ENCODE measurements at regions not wholly inside any gene's neighbourhood (a gene's known extent, or its start where the extent isn't known, plus 50 kb on each side); places are given as distances from the start of the nearest gene placed in this dataset.
"Not testable (repeated sequence)": the region's sequence is repeated elsewhere in the genome, so short reads cannot be mapped to it uniquely, and the experiment has no call there.

DNA sequence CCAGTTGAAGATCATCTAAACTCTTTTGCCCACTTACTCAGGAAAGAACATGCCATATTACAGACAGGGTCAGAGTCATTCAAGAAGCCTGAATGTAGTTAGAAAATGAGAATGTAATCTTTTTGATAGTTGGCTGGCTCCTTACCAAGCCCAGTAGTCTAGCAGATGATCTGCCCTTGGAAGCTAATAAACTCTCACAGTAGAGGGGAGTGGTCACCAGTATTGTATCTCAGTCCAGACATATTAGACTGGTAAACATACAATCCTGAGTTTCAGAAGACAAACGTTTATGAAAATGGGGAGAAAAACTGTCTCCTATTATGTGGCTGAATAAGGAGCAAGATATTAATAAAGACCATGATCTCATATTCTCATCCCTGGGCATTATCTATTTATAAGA is 65.3 kb downstream of the SEPTIN7 start:
- H3K27ac ChIP-seq = no peak overlapping the region
- DNase-seq = no peak

GRCh38 chr7:35869117-35869516 is 68.3 kb downstream of the SEPTIN7 start:
- H3K36me3 ChIP-seq = peaks cover 0 to 64% (median 32%) of the 10 kb centered on the region in 6 donors
- H3K27me3 ChIP-seq (replicated peaks in 1 of 7); intact Hi-C loops (cut with DNase I; ENCODE audit: low total_unique reads); H3K4me3 ChIP-seq; H3K9me3 ChIP-seq; DNase-seq: not testable (repeated sequence)
- peaks cover 0 to 37% (median 16%) of the 10 kb centered on the region in 6 donors for H3K4me1 ChIP-seq
- H3K27ac ChIP-seq = peak overlapping the region in 6 of 8 donors; percentile 3 to 51 (median 26)
- WGBS, 5 donors = 15 to 26% (median 21%) methylated on average over 1 of the region's 1 CpG

More for the DNA sequence above, 65.3 kb downstream of the SEPTIN7 start:
- H3K36me3 ChIP-seq = peaks cover 0 to 55% (median 30%) of the 10 kb centered on the region in 6 donors
- no peak for TF ChIP-seq POLR2AphosphoS5 (IDR thresholded peaks at IDR 0.05)
- TF ChIP-seq POLR2A (IDR thresholded peaks at IDR 0.05) = no peak
- TF ChIP-seq, protein P1, sequence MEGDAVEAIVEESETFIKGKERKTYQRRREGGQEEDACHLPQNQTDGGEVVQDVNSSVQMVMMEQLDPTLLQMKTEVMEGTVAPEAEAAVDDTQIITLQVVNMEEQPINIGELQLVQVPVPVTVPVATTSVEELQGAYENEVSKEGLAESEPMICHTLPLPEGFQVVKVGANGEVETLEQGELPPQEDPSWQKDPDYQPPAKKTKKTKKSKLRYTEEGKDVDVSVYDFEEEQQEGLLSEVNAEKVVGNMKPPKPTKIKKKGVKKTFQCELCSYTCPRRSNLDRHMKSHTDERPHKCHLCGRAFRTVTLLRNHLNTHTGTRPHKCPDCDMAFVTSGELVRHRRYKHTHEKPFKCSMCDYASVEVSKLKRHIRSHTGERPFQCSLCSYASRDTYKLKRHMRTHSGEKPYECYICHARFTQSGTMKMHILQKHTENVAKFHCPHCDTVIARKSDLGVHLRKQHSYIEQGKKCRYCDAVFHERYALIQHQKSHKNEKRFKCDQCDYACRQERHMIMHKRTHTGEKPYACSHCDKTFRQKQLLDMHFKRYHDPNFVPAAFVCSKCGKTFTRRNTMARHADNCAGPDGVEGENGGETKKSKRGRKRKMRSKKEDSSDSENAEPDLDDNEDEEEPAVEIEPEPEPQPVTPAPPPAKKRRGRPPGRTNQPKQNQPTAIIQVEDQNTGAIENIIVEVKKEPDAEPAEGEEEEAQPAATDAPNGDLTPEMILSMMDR (IDR thresholded peaks at IDR 0.05 in 8 of 11, conservative IDR thresholded peaks at IDR 0.05 in 3 of 11) = no peak
- peaks cover 0 to 36% (median 16%) of the 10 kb centered on the region in 6 donors for H3K4me1 ChIP-seq
- H3K9me3 ChIP-seq = no peaks in the 10 kb centered on the region
- 50 to 82% (median 67%) methylated on average over 1 of the region's 1 CpG for WGBS, 5 donors
- H3K27me3 ChIP-seq (replicated peaks in 1 of 7) = no peaks in the 10 kb centered on the region
- H3K4me3 ChIP-seq = no peak overlapping the region
- intact Hi-C loops (cut with DNase I; ENCODE audit: low total_unique reads) = no loop called here

DNA sequence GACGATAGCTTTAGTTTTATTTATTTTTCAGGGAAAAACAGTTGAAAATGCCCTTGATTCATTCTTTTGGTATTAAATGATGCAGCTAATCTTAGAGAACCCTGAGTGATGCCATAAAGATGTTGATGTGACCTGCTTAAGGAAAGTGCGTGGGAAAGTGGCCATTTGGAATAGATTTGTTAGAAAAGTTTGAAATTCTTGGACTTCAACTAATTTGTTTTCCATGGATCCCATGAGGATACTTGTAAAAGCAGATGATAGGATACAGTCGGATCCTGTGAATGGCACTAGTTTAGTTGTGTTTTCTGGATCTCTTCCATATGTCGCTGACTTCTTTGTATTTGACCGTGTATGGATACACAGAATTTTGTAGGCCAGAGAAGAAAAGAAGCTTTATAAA is 69.0 kb downstream of the SEPTIN7 start:
- Histone ChIP-seq H3K9me3 (no peaks in the 10 kb centered on the region), H3K4me1 (peaks cover 0 to 39% (median 16%) of the 10 kb centered on the region in 6 donors), H3K27ac (peak overlapping the region in 2 of 8 donors; percentile 26 to 50), H3K36me3 (peaks cover 0 to 64% (median 30%) of the 10 kb centered on the region in 6 donors), H3K27me3 (replicated peaks in 1 of 7) (no peaks in the 10 kb centered on the region), H3K4me3 (no peak overlapping the region)
- intact Hi-C loops (cut with DNase I; ENCODE audit: low total_unique reads) = loop anchor here (5.0 kb wide), 1 partner anchor 63 kb away; no protein-coding TSS in a partner anchor
- WGBS, 5 donors = 81 to 88% (median 84%) methylated on average over 5 of the region's 5 CpGs
- no peak for DNase-seq
- no peak for TF ChIP-seq POLR2AphosphoS5 (IDR thresholded peaks at IDR 0.05)

- intact Hi-C loops (cut with DNase I; ENCODE audit: low total_unique reads) = loop anchor here (5.0 kb wide), 1 partner anchor 65 kb away; no protein-coding TSS in a partner anchor
- no peak for DNase-seq
- TF ChIP-seq POLR2A (IDR thresholded peaks at IDR 0.05) = no peak
- TF ChIP-seq POLR2AphosphoS5 (IDR thresholded peaks at IDR 0.05) = no peak
- TF ChIP-seq, protein P1 (IDR thresholded peaks at IDR 0.05 in 8 of 11, conservative IDR thresholded peaks at IDR 0.05 in 3 of 11) = no peak
- H3K4me1 ChIP-seq = peaks cover 0 to 46% (median 18%) of the 10 kb centered on the region in 6 donors
- H3K9me3 ChIP-seq = no peaks in the 10 kb centered on the region
- no peaks in the 10 kb centered on the region for H3K27me3 ChIP-seq (replicated peaks in 1 of 7)
- no peak overlapping the region for H3K4me3 ChIP-seq
- H3K27ac ChIP-seq = no peak overlapping the region
- peaks cover 0 to 52% (median 16%) of the 10 kb centered on the region in 6 donors for H3K36me3 ChIP-seq
These were observed 71.0 kb downstream of the SEPTIN7 start for GRCh38 chr7:35871856-35872255.

DNA sequence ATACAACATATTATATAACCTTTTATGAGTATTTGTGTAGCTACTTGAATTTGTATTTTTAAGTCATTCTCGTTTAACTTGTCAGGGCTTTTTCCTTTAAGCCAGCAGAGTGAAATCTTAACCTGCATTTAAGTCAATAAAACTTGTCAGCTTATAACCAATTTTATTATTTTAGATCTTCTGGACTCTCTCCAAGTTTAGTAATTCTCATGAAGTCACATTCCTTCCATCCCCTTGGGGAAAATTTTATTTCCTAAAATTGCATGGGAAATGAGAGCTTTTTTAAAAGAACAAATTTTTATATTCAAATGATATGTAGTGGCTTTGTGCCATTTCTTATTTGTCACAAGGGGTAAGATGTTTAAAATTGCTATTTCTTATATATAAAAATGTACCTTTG is 74.0 kb downstream of the SEPTIN7 start:
- Histone ChIP-seq H3K4me3 (no peak overlapping the region), H3K27ac (no peak overlapping the region), H3K9me3 (no peaks in the 10 kb centered on the region), H3K4me1 (peaks cover 0 to 32% (median 3%) of the 10 kb centered on the region in 6 donors), H3K36me3 (peaks cover 0 to 58% (median 7%) of the 10 kb centered on the region in 6 donors), H3K27me3 (replicated peaks in 1 of 7) (no peaks in the 10 kb centered on the region)
- no peak for DNase-seq
- TF ChIP-seq POLR2A (IDR thresholded peaks at IDR 0.05) (no peak), POLR2AphosphoS5 (IDR thresholded peaks at IDR 0.05) (no peak)
- TF ChIP-seq, protein P1 (IDR thresholded peaks at IDR 0.05 in 8 of 11, conservative IDR thresholded peaks at IDR 0.05 in 3 of 11) = no peak
- intact Hi-C loops (cut with DNase I; ENCODE audit: low total_unique reads) = loop anchor here (5.0 kb wide), 1 partner anchor 68 kb away; no protein-coding TSS in a partner anchor
- 83 to 92% (median 87%) methylated on average over 1 of the region's 1 CpG for whole genome bisulfite sequencing, 5 donors

Data from spleen (tissue), 11 donors.